HS-27A (cell line): ENCODE measurements at regions not wholly inside any gene's neighbourhood (a gene's known extent, or its start where the extent isn't known, plus 50 kb on each side); places are given as distances from the start of the nearest gene placed in this dataset.
A peak's percentile ranks its signal among the peaks of the same experiment; 100 is the strongest.

ENCODE experiments used
- DNase-seq: peaks from one replicate; pipeline ENCODE4 v3.0.0-alpha.2; 2012; ENCODE audit warnings: low read depth, missing footprints

GRCh38 chr2:42897358-42897757 lies 105.0 kb upstream of the HAAO start:
- no peak for DNase-seq

GRCh38 chr2:42895791-42896135 lies 103.4 kb upstream of the HAAO start:
- DNase-seq: no peak

GRCh38 chr2:42895134-42895790 lies 102.9 kb upstream of the HAAO start:
- DNase-seq: no peak

GRCh38 chr2:42893047-42893758 lies 100.8 kb upstream of the HAAO start:
- DNase-seq: no peak

- no peak for DNase-seq
These were observed 98.5 kb upstream of the HAAO start for GRCh38 chr2:42890791-42891355.

GRCh38 chr2:42888321-42889245 lies 96.2 kb upstream of the HAAO start:
- DNase-seq: peak; percentile 50

GRCh38 chr2:42886921-42887320 lies 94.5 kb upstream of the HAAO start:
- DNase-seq: no peak

GRCh38 chr2:42882756-42883155 lies 90.4 kb upstream of the HAAO start:
- no peak for DNase-seq

GRCh38 chr2:42881732-42882131 lies 89.3 kb upstream of the HAAO start:
- no peak for DNase-seq

- DNase-seq: no peak
These were observed 88.6 kb upstream of the HAAO start for GRCh38 chr2:42880738-42881690.

GRCh38 chr2:42879913-42880737 lies 87.7 kb upstream of the HAAO start:
- no peak for DNase-seq

- no peak for DNase-seq
These were observed 86.8 kb upstream of the HAAO start for GRCh38 chr2:42879121-42879705.

GRCh38 chr2:42878581-42878980 lies 86.2 kb upstream of the HAAO start:
- DNase-seq: no peak

- DNase-seq: no peak
These were observed 85.6 kb upstream of the HAAO start for GRCh38 chr2:42877936-42878335.

- DNase-seq: no peak
These were observed 85.1 kb upstream of the HAAO start for GRCh38 chr2:42877511-42877910.

- no peak for DNase-seq
These were observed 84.0 kb upstream of the HAAO start for GRCh38 chr2:42876326-42876751.

- no peak for DNase-seq
These were observed 83.5 kb upstream of the HAAO start for GRCh38 chr2:42875880-42876279.

- no peak for DNase-seq
These were observed 82.8 kb upstream of the HAAO start for GRCh38 chr2:42874949-42875801.

GRCh38 chr2:42872721-42873120 lies 80.3 kb upstream of the HAAO start:
- DNase-seq: no peak
